Pancreas (tissue), 10 donors: ENCODE measurements at regions not wholly inside any gene's neighbourhood (a gene's known extent, or its start where the extent isn't known, plus 50 kb on each side); places are given as distances from the start of the nearest gene placed in this dataset.

ENCODE experiments used
- ATAC-seq, 4 donors: fragments of 200-7000 bp; cut with Tn5 transposase; one replicate each; pipeline versions ENCODE4 v1.8.0 to v1.9.1; 2020; ENCODE audit warnings: mild to moderate bottlenecking in 4 of 4, moderate library complexity in 4 of 4
- DNase-seq, 6 donors: peaks; one replicate each; pipeline ENCODE4 v3.0.0-alpha.2; 2020
- FAIRE-seq: peaks from 2 replicates; lab custom pipeline; 2012; peaks lifted over from hg19 to GRCh38; lab: Jason Lieb, UNC
- H3K27ac ChIP-seq, 4 donors: fragments of 200-600 bp; sonication (generic); 1 replicate in 3 of 4; 2 replicates in 1 of 4; pipeline versions ENCODE4 v1.5.0 to v1.8.0; 2020
- H3K27me3 ChIP-seq, 4 donors: fragments of 200-600 bp; one replicate each; pipeline ENCODE4 v1.8.0; 2021
- H3K36me3 ChIP-seq, 3 donors: fragments of 200-600 bp; sonication (generic) in 1 of 3; one replicate each; pipeline versions ENCODE4 v1.5.0 to v1.8.0; 2020 to 2021
- H3K4me1 ChIP-seq, 3 donors: fragments of 200-600 bp; one replicate each; pipeline ENCODE4 v1.8.0; 2021
- H3K4me3 ChIP-seq, 4 donors: fragments of 200-600 bp; sonication (generic) in 2 of 4; one replicate each; pipeline versions ENCODE4 v1.5.0 to v1.8.0; 2020 to 2021
- H3K9me3 ChIP-seq, 4 donors: fragments of 200-600 bp; one replicate each; pipeline ENCODE4 v1.8.0; 2021
- WGBS, 2 donors: extraction: QIAGEN DNeasy Blood & Tissue Kit; methylation state at CpG; one replicate each; pipeline ENCODE4 v1.1.7; 2013; 5-methylcytosine and 5-hydroxymethylcytosine counted together
- intact Hi-C, 3 donors: fragments of 100-400 bp; cut with DNase I; formaldehyde crosslinking; loops; one replicate each; pipeline versions ENCODE4 v1.11.1 to v1.14.2; 2022
- TF ChIP-seq, protein P1 (sequence below), 4 donors: fragments of 200-600 bp; sonication (generic) in 3 of 4; IDR thresholded peaks; one replicate each; pipeline versions ENCODE4 v1.5.0 to v1.8.0; 2021; ENCODE audit warnings: antibody characterized with exemption in 4 of 4
- donor health status: healthy with polysubstance abuse.
- donor health status: DM: no; HTN: no; CAD: no; lungs with moderate emphysema.
- donor health status: DM: no; HTN: no; CAD: no.
- donor health status: control.
- donor health status: control.
- donor health status: Bipolar disorder and iron deficiency.
- donor health status: DM: yes; HTN: yes; CAD: no.
- donor health status: DM: no; HTN: no; CAD: no.
- donor health status: DM: no; HTN: no; CAD: no.
- donor health status: DM: yes; HTN: yes; CAD: no.

DNA sequence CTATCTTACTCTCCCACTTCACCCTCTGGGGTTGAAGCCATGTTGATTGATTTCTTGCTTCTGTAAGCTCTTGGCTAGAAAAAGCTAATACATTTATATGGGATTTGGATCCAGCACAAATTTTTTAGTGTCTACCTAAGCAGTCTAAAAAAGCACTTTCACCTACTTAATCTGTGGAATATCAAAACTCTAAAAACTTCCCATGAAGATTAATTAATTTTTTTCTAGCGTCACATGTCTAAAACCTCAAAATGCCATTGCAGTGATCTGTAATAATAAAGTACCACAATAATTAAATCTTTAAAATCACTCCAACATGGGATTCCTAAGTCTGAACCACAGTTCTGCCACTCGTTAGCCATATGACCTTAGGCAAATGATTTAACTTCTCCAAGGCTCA, 180.1 kb downstream of the EN1 start:
- TF ChIP-seq, protein P1, sequence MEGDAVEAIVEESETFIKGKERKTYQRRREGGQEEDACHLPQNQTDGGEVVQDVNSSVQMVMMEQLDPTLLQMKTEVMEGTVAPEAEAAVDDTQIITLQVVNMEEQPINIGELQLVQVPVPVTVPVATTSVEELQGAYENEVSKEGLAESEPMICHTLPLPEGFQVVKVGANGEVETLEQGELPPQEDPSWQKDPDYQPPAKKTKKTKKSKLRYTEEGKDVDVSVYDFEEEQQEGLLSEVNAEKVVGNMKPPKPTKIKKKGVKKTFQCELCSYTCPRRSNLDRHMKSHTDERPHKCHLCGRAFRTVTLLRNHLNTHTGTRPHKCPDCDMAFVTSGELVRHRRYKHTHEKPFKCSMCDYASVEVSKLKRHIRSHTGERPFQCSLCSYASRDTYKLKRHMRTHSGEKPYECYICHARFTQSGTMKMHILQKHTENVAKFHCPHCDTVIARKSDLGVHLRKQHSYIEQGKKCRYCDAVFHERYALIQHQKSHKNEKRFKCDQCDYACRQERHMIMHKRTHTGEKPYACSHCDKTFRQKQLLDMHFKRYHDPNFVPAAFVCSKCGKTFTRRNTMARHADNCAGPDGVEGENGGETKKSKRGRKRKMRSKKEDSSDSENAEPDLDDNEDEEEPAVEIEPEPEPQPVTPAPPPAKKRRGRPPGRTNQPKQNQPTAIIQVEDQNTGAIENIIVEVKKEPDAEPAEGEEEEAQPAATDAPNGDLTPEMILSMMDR (IDR thresholded peaks at IDR 0.05) = no peak
- Histone ChIP-seq H3K4me1 (no peaks in the 10 kb centered on the region), H3K4me3 (no peak overlapping the region), H3K27ac (no peak overlapping the region), H3K9me3 (no peaks in the 10 kb centered on the region), H3K36me3 (no peaks in the 10 kb centered on the region), H3K27me3 (no peaks in the 10 kb centered on the region)
- WGBS, 2 donors = 71 to 78% methylated on average over 2 of the region's 2 CpGs
- FAIRE-seq (no peak), DNase-seq (no peak), ATAC-seq (no peak)
- intact Hi-C loops = no loop called here

DNA sequence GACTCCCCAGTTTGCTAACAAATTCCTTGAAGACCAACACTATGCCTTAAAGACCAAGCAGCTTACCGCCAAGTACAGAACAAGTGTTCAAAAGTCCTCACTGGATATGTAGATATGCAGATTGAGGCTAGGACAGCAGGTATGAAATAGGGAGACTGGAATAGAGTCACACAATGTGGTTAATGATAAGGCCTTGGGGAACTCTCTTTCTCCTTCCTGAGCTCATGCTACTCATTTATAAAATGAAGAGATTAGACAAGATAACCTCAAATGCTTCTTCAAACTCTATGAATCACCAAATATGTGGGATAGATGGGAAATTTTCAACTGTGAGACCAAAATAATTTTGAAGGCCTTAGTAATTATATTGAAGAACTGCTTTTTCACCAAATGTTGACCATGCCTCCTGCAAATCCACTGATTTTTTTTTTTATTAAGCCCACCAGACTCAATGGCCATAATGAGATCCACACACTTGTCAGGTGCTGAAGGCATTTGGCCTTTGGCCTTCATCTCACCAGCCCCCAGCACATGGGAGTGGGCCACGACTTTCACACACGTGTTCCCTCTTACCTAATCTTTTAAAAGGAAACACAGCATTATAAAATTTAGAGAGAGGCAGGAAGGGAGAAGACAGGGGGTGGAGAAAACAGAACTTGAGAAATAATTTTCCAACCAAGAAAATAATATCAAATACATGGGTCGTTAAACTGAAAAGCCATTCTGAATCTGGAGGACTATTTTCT, 181.5 kb downstream of the EN1 start:
- Histone ChIP-seq H3K27me3 (no peaks in the 10 kb centered on the region), H3K4me1 (no peaks in the 10 kb centered on the region), H3K9me3 (no peaks in the 10 kb centered on the region), H3K36me3 (no peaks in the 10 kb centered on the region), H3K4me3 (no peak overlapping the region), H3K27ac (no peak overlapping the region)
- FAIRE-seq (no peak), ATAC-seq (no peak), DNase-seq (no peak)
- intact Hi-C loops = no loop called here
- TF ChIP-seq, protein P1 (IDR thresholded peaks at IDR 0.05) = no peak
- 77 to 83% methylated on average over 4 of the region's 4 CpGs for WGBS, 2 donors

DNA sequence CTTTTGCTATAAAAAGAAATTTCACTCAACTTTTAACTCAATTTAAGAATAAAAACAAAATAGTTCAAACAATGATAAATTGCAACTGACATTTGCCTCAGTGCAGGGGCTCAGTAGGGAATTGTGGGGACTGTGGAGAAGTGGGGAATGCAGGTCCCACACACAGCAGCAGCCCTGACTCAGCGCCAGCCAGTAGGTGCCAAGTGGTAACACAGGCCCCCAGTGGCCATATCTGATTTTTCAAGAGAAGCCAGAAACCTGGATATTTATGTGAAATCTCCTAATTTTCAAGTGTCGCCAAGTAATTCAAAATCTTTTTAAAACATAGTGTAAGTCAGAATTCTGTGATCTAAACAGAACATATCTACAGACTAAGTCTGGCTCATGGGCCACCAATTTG, 186.3 kb downstream of the EN1 start:
- no peaks in the 10 kb centered on the region for H3K27me3 ChIP-seq
- no peaks in the 10 kb centered on the region for H3K4me1 ChIP-seq
- FAIRE-seq (no peak), DNase-seq (no peak), ATAC-seq (no peak)
- intact Hi-C loops = no loop called here
- TF ChIP-seq, protein P1 (IDR thresholded peaks at IDR 0.05) = no peak
- no peaks in the 10 kb centered on the region for H3K36me3 ChIP-seq
- 90 to 93% methylated on average over 2 of the region's 2 CpGs for WGBS, 2 donors
- H3K27ac ChIP-seq = no peak overlapping the region
- H3K4me3 ChIP-seq = no peak overlapping the region
- H3K9me3 ChIP-seq = no peaks in the 10 kb centered on the region

DNA sequence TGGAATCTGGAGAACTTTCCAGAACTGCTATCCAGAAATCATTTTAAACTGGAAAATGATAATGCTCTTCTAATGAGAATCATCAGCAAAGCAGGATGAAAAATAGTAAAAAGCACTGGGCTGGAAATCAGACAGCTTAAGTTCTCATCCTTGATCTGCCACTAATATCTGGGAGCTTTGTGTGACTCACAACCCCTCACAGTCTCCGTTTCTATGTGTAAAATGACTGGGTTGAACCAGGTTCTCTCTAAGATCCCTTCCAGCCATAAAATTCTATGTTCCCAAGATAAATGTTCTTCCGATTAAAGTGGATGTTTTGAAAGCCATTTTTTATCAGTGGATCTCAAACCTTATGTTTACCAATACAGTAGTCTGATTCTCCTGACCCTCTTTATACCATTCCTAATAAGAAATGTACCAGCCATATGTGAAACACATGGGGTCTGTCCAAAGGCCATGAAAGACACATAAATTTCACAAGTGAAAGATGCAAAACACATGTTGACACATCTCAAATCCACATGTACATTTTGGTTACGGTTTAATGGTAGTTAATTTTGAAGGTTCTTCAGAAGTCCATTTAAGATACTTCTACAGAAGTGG, 188.8 kb downstream of the EN1 start:
- no peak overlapping the region for H3K4me3 ChIP-seq
- ATAC-seq = no peak
- no peaks in the 10 kb centered on the region for H3K36me3 ChIP-seq
- DNase-seq = no peak
- intact Hi-C loops = no loop called here
- no peaks in the 10 kb centered on the region for H3K27me3 ChIP-seq
- no peak for FAIRE-seq
- H3K27ac ChIP-seq = no peak overlapping the region
- no peaks in the 10 kb centered on the region for H3K4me1 ChIP-seq
- 81% methylated on average over 3 of the region's 3 CpGs for WGBS, 2 donors
- no peaks in the 10 kb centered on the region for H3K9me3 ChIP-seq
- TF ChIP-seq, protein P1 (IDR thresholded peaks at IDR 0.05) = no peak

DNA sequence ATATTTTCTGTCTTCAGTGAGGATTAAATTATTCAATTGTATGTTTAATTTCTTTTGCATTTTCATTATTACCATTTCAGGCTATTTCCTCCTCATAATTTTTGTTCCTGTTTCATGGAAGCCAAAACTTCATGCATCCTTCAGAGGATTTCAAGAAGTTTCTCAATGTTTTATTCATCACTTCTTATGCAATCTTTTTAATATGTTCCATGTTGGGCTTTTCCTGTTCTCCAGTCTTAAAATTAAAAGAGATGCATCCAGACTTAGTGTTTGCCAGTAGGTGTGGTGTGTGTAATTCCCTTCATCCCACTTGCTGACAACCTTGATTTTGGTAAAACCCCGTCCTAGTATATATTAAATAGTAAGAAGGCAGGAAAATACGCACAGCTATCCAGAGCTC, 190.0 kb downstream of the EN1 start:
- DNase-seq = no peak
- H3K9me3 ChIP-seq = no peaks in the 10 kb centered on the region
- no peaks in the 10 kb centered on the region for H3K27me3 ChIP-seq
- TF ChIP-seq, protein P1 (IDR thresholded peaks at IDR 0.05) = no peak
- ATAC-seq = no peak
- 83 to 90% methylated on average over 2 of the region's 2 CpGs for WGBS, 2 donors
- H3K36me3 ChIP-seq = no peaks in the 10 kb centered on the region
- no peak for FAIRE-seq
- intact Hi-C loops = no loop called here
- no peak overlapping the region for H3K27ac ChIP-seq
- H3K4me1 ChIP-seq = no peaks in the 10 kb centered on the region
- no peak overlapping the region for H3K4me3 ChIP-seq
